Uterus (tissue), 3 donors: ENCODE measurements at regions not wholly inside any gene's neighbourhood (a gene's known extent, or its start where the extent isn't known, plus 50 kb on each side); places are given as distances from the start of the nearest gene placed in this dataset.
"Not testable (repeated sequence)": the region's sequence is repeated elsewhere in the genome, so short reads cannot be mapped to it uniquely, and the experiment has no call there.

Source experiments
- DNase-seq, 2 donors: peaks; one replicate each; pipeline ENCODE4 v3.0.0-alpha.2; 2019 to 2020
- H3K27ac ChIP-seq, 2 donors: fragments of 200-600 bp; sonication (generic); 1 replicate in 1 of 2; 2 replicates in 1 of 2; pipeline ENCODE4 v1.5.1; 2016 to 2018
- H3K27me3 ChIP-seq, 2 donors: fragments of 200-600 bp; sonication (generic); one replicate each; pipeline ENCODE4 v1.5.1; 2018 to 2019; ENCODE audit warnings: control low read depth in 1 of 2
- H3K36me3 ChIP-seq, 2 donors: fragments of 200-600 bp; sonication (generic); one replicate each; pipeline ENCODE4 v1.5.1; 2019; ENCODE audit warnings: control low read depth in 1 of 2
- H3K4me1 ChIP-seq, 2 donors: fragments of 200-600 bp; sonication (generic); one replicate each; pipeline ENCODE4 v1.5.1; 2018 to 2019; ENCODE audit warnings: control low read depth in 1 of 2
- H3K4me3 ChIP-seq, 2 donors: fragments of 200-600 bp; sonication (generic); 1 replicate in 1 of 2; 2 replicates in 1 of 2; pipeline ENCODE4 v1.5.1; 2018 to 2019; ENCODE audit warnings: mild to moderate bottlenecking in 1 of 2
- H3K9me3 ChIP-seq, 2 donors: fragments of 200-600 bp; sonication (generic); one replicate each; pipeline ENCODE4 v1.5.1; 2019; ENCODE audit warnings: control low read depth in 1 of 2
- CTCF ChIP-seq, 4 experiments: fragments of 200-600 bp in 2 of 4; fragments of 450-650 bp in 2 of 4; sonication (generic) in 2 of 4; IDR thresholded peaks; one replicate each; pipeline ENCODE4 v1.5.1; 2016 to 2019; ENCODE audit warnings: antibody characterized with exemption in 4 of 4, mild to moderate bottlenecking in 2 of 4, moderate library complexity in 1 of 4
- POLR2A ChIP-seq, 2 donors: fragments of 450-650 bp; IDR thresholded peaks; one replicate each; pipeline ENCODE4 v1.6.1; 2016; ENCODE audit warnings: antibody characterized with exemption in 2 of 2, mild to moderate bottlenecking in 1 of 2, moderate library complexity in 1 of 2
- intact Hi-C: fragments of 100-400 bp; cut with DNase I; formaldehyde crosslinking; loops from one replicate; pipeline ENCODE4 v1.15.1; 2023; ENCODE audit warnings: low total_unique reads
- donor health status: DM: yes; HTN: yes; CAD: no.

GRCh38 chrX:968148-968965 is 244.1 kb downstream of the CRLF2 start:
- intact Hi-C loops = no loop called here
- Histone ChIP-seq H3K36me3 (no peaks in the 10 kb centered on the region), H3K4me3 (no peak overlapping the region), H3K9me3 (no peaks in the 10 kb centered on the region), H3K27me3 (no peaks in the 10 kb centered on the region), H3K4me1 (no peaks in the 10 kb centered on the region), H3K27ac (no peak overlapping the region)
- TF ChIP-seq POLR2A (IDR thresholded peaks at IDR 0.05) (no peak), CTCF (IDR thresholded peaks at IDR 0.05) (no peak)
- DNase-seq = no peak

DNA sequence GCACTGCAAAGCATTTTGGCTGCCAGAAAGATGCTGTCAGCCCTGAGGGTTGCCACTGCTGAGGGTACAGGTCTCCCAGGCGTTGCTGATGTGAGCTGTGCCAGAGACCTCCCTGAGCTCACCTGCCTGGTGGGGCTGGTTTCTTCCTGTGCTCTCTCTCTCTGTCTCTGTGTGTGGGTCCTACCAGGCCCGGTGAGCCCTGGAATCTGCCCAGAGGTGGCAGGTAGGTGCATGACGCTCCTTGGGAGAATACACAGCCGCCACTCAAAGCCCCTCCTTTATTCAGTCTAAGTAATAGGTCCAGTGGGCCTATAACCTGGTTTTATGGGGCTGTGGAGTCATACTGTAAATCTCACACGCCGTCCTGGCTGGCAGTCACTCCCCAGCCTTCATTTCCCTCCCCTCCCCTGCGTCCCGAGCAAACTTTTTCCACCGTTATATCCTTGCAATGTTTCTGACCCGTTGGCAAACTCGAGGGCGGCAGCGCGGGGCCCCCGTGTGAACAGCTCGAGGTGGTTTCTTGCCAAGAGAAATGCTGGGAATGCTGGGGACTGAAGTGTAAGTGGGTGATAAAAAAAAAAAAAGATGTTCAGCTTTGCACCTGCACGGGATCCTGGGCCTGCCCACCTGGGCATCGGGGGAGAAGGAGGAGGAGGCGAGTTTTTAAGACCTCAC is 245.9 kb downstream of the CRLF2 start:
- intact Hi-C loops = no loop called here
- TF ChIP-seq CTCF (IDR thresholded peaks at IDR 0.05) (no peak), POLR2A (IDR thresholded peaks at IDR 0.05) (no peak)
- Histone ChIP-seq H3K36me3 (no peaks in the 10 kb centered on the region), H3K4me3 (no peak overlapping the region), H3K27ac (no peak overlapping the region), H3K4me1 (no peaks in the 10 kb centered on the region), H3K27me3 (peaks cover 0 to 6% of the 10 kb centered on the region in 2 donors), H3K9me3 (no peaks in the 10 kb centered on the region)
- DNase-seq = no peak

- Histone ChIP-seq H3K4me3 (no peak overlapping the region), H3K27ac (no peak overlapping the region), H3K27me3 (peaks cover 0 to 9% of the 10 kb centered on the region in 2 donors), H3K4me1 (no peaks in the 10 kb centered on the region), H3K36me3 (no peaks in the 10 kb centered on the region), H3K9me3 (no peaks in the 10 kb centered on the region)
- no peak for DNase-seq
- intact Hi-C loops = no loop called here
- TF ChIP-seq POLR2A (IDR thresholded peaks at IDR 0.05) (no peak), CTCF (IDR thresholded peaks at IDR 0.05) (no peak)
Measured at GRCh38 chrX:964831-965416, 247.5 kb downstream of the CRLF2 start.

DNA sequence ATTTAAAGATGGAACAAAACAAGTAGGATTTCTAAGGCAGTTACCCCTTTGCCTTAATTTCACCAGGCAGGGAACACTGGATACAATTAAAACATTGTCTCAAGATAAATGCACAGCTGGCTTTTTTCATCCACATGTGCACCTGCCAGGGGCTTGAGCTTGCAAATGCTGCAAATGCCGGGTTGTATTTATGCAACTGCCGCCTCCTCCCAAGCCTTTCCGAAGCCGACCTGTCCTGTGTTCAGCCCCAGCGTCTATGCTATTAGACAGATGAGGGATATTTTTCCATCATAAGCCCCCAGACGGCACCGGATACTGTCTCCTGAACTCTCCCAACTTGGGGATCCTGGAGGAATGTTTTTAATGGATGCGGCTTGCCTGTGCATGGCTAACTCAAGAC is 251.6 kb downstream of the CRLF2 start:
- TF ChIP-seq CTCF (IDR thresholded peaks at IDR 0.05) = no peak
- Histone ChIP-seq H3K36me3 (no peaks in the 10 kb centered on the region), H3K9me3 (no peaks in the 10 kb centered on the region), H3K4me1 (no peaks in the 10 kb centered on the region), H3K27me3 (peaks cover 0 to 9% of the 10 kb centered on the region in 2 donors), H3K4me3 (no peak overlapping the region), H3K27ac (no peak overlapping the region)
- DNase-seq = no peak
- intact Hi-C loops = no loop called here

GRCh38 chrX:959595-959994 is 252.9 kb downstream of the CRLF2 start:
- Histone ChIP-seq H3K4me1 (no peaks in the 10 kb centered on the region), H3K36me3 (no peaks in the 10 kb centered on the region), H3K4me3 (no peak overlapping the region), H3K27me3 (peaks cover 0 to 9% of the 10 kb centered on the region in 2 donors), H3K27ac (no peak overlapping the region), H3K9me3 (no peaks in the 10 kb centered on the region)
- intact Hi-C loops = no loop called here
- TF ChIP-seq CTCF (IDR thresholded peaks at IDR 0.05) (no peak), POLR2A (IDR thresholded peaks at IDR 0.05) (no peak)
- no peak for DNase-seq

- H3K27ac ChIP-seq, H3K27me3 ChIP-seq, DNase-seq, H3K4me1 ChIP-seq, H3K4me3 ChIP-seq, intact Hi-C loops, H3K36me3 ChIP-seq, H3K9me3 ChIP-seq: not testable (repeated sequence)
Measured at GRCh38 chrX:955168-955781, 257.2 kb downstream of the CRLF2 start.
